PFSK-1 (cell line): ENCODE measurements at regions not wholly inside any gene's neighbourhood (a gene's known extent, or its start where the extent isn't known, plus 50 kb on each side); places are given as distances from the start of the nearest gene placed in this dataset.

ENCODE experiments used
- FOXP2 ChIP-seq: optimal IDR thresholded peaks from 2 replicates; pipeline ENCODE3; 2011; ENCODE audit warnings: borderline replicate concordance, control low read depth, inconsistent platforms; ENCODE audit not compliant: insufficient read depth; ENCODE audit errors: extremely low read length, extremely low read depth
- POLR2AphosphoS5 ChIP-seq: IDR thresholded peaks from 2 replicates; pipeline ENCODE4 v1.6.1; 2012; ENCODE audit warnings: low read depth, mild to moderate bottlenecking, control low read depth, low read length, moderate library complexity
- REST ChIP-seq, 2 experiments: IDR thresholded peaks; 2 replicates each; pipeline versions ENCODE4 v1.6.1 to v1.8.0; 2011 to 2012; ENCODE audit warnings: low read depth in 2 of 2, low read length in 2 of 2, control low read depth in 1 of 2, inconsistent platforms in 1 of 2, mild to moderate bottlenecking in 1 of 2, moderate library complexity in 1 of 2; ENCODE audit not compliant: insufficient read depth in 1 of 2
- SIN3A ChIP-seq: IDR thresholded peaks from 2 replicates; pipeline ENCODE4 v1.6.1; 2012; ENCODE audit warnings: mild to moderate bottlenecking, low read length, moderate library complexity, borderline replicate concordance; ENCODE audit not compliant: insufficient read depth
- TAF1 ChIP-seq: IDR thresholded peaks from 2 replicates; pipeline ENCODE4 v1.6.1; 2012; ENCODE audit warnings: low read length, control low read depth, borderline replicate concordance; ENCODE audit not compliant: insufficient read depth

GRCh38 chr20:12225898-12226297 is 308.2 kb downstream of the BTBD3 start:
- TF ChIP-seq SIN3A, result no peak
- TF ChIP-seq FOXP2, result no peak
- no peak for TF ChIP-seq TAF1
- no peak for TF ChIP-seq REST (IDR thresholded peaks at IDR 0.05; ENCODE audit: insufficient read depth in 1 of 2, low read depth in 2 of 2, low read length in 2 of 2)
- TF ChIP-seq POLR2AphosphoS5, result no peak

- TF ChIP-seq REST (IDR thresholded peaks at IDR 0.05; ENCODE audit: insufficient read depth in 1 of 2, low read depth in 2 of 2, low read length in 2 of 2), result no peak
- no peak for TF ChIP-seq SIN3A
- TF ChIP-seq POLR2AphosphoS5, result no peak
- TF ChIP-seq TAF1, result no peak
Measured at GRCh38 chr20:12229891-12230290, 312.2 kb downstream of the BTBD3 start.

GRCh38 chr20:12237772-12238171 is 320.1 kb downstream of the BTBD3 start:
- TF ChIP-seq FOXP2 (no peak), POLR2AphosphoS5 (no peak), TAF1 (no peak), REST (IDR thresholded peaks at IDR 0.05; ENCODE audit: insufficient read depth in 1 of 2, low read depth in 2 of 2, low read length in 2 of 2) (no peak), SIN3A (no peak)

- TF ChIP-seq REST (IDR thresholded peaks at IDR 0.05; ENCODE audit: insufficient read depth in 1 of 2, low read depth in 2 of 2, low read length in 2 of 2), result no peak
- no peak for TF ChIP-seq POLR2AphosphoS5
- no peak for TF ChIP-seq FOXP2
- TF ChIP-seq TAF1, result no peak
- no peak for TF ChIP-seq SIN3A
Measured at GRCh38 chr20:12241065-12241464, 323.4 kb downstream of the BTBD3 start.

- TF ChIP-seq FOXP2 (no peak), TAF1 (no peak)
Measured at GRCh38 chr20:12243327-12243726, 325.6 kb downstream of the BTBD3 start.
